Right lobe of liver (tissue), 6 donors: ENCODE measurements at regions not wholly inside any gene's neighbourhood (a gene's known extent, or its start where the extent isn't known, plus 50 kb on each side); places are given as distances from the start of the nearest gene placed in this dataset.

Experiments
- ATAC-seq, 4 donors: fragments of 200-7000 bp; cut with Tn5 transposase; one replicate each; pipeline ENCODE4 v1.9.1; 2020; ENCODE audit warnings: mild to moderate bottlenecking in 4 of 4, moderate library complexity in 4 of 4
- DNase-seq, 3 donors: peaks; one replicate each; pipeline ENCODE4 v3.0.0-alpha.2; 2020
- H3K27ac ChIP-seq, 3 donors: fragments of 200-600 bp; one replicate each; pipeline ENCODE4 v1.8.0; 2022
- H3K27me3 ChIP-seq, 2 donors: fragments of 200-600 bp; one replicate each; pipeline ENCODE4 v1.8.0; 2022
- H3K36me3 ChIP-seq, 4 donors: fragments of 200-600 bp; sonication (generic) in 1 of 4; one replicate each; pipeline versions ENCODE4 v1.5.1 to v1.8.0; 2017 to 2022; ENCODE audit warnings: control low read depth in 1 of 4
- H3K4me1 ChIP-seq, 4 donors: fragments of 200-600 bp; sonication (generic) in 1 of 4; one replicate each; pipeline versions ENCODE4 v1.5.1 to v1.8.0; 2017 to 2022; ENCODE audit warnings: control low read depth in 1 of 4
- H3K4me3 ChIP-seq, 3 donors: fragments of 200-600 bp; one replicate each; pipeline ENCODE4 v1.8.0; 2022
- H3K9me3 ChIP-seq, 4 donors: fragments of 200-600 bp; sonication (generic) in 1 of 4; one replicate each; pipeline versions ENCODE4 v1.5.1 to v1.8.0; 2017 to 2022; ENCODE audit warnings: control low read depth in 1 of 4
- POLR2A ChIP-seq: fragments of 450-650 bp; IDR thresholded peaks from one replicate; pipeline ENCODE4 v1.6.1; 2017; ENCODE audit warnings: antibody characterized with exemption, mild to moderate bottlenecking
- WGBS: methylation state at CpG from one replicate; pipeline ENCODE4 v1.1.6; 2018; ENCODE audit warnings: low coverage, low lambda C conversion rate; ENCODE audit not compliant: insufficient coverage; ENCODE audit errors: missing lambda C conversion rate; 5-methylcytosine and 5-hydroxymethylcytosine counted together
- intact Hi-C, 2 donors: fragments of 100-400 bp; cut with DNase I; formaldehyde crosslinking; loops; one replicate each; pipeline versions ENCODE4 v1.11.2 to v1.14.1; 2022
- TF ChIP-seq, protein P1 (sequence below), 4 donors: fragments of 200-600 bp in 3 of 4; fragments of 450-650 bp in 1 of 4; IDR thresholded peaks; one replicate each; pipeline versions ENCODE4 v1.5.1 to v1.8.0; 2016 to 2022; ENCODE audit warnings: antibody characterized with exemption in 4 of 4, mild to moderate bottlenecking in 2 of 4
- donor health status: DM: no; HTN: yes; CAD: no.
- donor health status: DM: no; HTN: no; CAD: no.
- donor health status: DM: no; HTN: no; CAD: no.
- donor health status: DM: no; HTN: yes; CAD: no.
- donor health status: DM: no; HTN: yes; CAD: no.

DNA sequence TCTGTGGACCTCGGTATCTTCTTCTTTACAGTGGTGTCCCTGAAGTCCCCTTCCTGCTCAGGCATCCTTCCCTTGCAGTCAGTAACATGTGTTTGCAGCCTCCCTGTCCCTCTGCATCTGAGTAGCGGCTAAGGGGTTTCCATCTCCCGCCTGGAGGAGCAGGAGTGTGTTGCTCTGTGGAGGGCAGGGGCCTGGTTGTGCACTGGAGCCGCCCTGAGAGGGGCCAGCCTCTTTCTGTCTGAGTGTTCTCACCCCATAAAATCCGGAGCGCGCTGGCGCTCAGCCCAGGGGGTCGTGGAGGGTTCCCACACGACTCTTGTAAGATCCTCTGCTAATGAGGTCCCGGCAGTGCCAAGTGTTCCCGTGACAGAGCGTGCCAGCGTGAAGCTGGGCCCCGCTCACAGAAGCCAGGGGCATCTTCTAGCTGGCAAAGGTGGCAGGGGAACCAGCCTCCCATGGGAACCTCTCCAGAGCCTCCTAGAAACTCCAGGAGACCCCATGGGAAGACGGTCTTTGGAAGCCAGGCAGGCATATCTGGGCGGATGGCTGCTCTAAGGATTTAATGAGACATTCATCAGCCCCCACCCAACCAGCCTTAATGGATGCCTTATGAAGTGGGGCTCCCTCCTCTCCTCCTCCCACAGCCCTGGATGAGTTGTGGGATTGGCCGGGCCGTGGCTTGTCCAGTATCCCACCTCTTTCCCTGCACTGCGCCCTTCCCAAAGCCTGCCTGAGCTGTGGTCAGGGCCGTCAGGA is 91.4 kb upstream of the GSE1 start:
- no peak for DNase-seq
- H3K36me3 ChIP-seq, result no peaks in the 10 kb centered on the region
- ATAC-seq, result no peak
- TF ChIP-seq POLR2A, result no peak
- TF ChIP-seq, protein P1, sequence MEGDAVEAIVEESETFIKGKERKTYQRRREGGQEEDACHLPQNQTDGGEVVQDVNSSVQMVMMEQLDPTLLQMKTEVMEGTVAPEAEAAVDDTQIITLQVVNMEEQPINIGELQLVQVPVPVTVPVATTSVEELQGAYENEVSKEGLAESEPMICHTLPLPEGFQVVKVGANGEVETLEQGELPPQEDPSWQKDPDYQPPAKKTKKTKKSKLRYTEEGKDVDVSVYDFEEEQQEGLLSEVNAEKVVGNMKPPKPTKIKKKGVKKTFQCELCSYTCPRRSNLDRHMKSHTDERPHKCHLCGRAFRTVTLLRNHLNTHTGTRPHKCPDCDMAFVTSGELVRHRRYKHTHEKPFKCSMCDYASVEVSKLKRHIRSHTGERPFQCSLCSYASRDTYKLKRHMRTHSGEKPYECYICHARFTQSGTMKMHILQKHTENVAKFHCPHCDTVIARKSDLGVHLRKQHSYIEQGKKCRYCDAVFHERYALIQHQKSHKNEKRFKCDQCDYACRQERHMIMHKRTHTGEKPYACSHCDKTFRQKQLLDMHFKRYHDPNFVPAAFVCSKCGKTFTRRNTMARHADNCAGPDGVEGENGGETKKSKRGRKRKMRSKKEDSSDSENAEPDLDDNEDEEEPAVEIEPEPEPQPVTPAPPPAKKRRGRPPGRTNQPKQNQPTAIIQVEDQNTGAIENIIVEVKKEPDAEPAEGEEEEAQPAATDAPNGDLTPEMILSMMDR (IDR thresholded peaks at IDR 0.05), result no peak
- no peak overlapping the region for H3K4me3 ChIP-seq
- no peaks in the 10 kb centered on the region for H3K27me3 ChIP-seq
- H3K4me1 ChIP-seq, result peaks cover 1 to 52% (median 27%) of the 10 kb centered on the region in 4 donors
- 49% methylated on average over 6 of the region's 21 CpGs for WGBS
- intact Hi-C loops, result no loop called here
- peak overlapping the region in 2 of 3 donors; percentile 12 to 44 for H3K27ac ChIP-seq
- H3K9me3 ChIP-seq, result no peaks in the 10 kb centered on the region

DNA sequence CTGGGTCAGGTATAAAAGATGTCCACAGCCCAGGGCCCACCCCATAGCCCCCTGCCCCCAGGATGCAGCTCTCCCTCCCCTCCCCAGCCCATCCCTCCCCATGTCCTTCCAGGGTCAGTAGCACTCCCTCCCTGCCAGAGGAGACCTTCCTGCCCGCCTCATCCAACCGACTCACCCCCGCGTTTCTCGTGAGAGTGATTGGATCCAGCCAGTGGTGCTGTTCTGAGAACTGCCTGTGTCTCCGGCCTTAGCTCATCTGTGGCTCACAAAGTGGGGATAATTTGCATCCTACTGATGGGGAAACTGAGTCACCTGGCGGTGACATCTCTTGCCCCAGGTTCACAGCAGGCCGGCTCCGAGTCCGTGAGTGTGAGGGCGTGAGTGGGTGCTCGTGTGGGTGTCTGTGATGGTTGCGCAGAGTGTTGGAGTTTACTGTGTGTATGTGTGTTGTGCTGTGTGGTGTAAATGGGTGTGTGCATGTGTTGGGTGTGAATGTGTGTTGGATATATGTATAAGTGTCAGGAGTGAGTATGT is 90.7 kb upstream of the GSE1 start:
- peaks cover 1 to 59% (median 30%) of the 10 kb centered on the region in 4 donors for H3K4me1 ChIP-seq
- H3K9me3 ChIP-seq, result no peaks in the 10 kb centered on the region
- H3K36me3 ChIP-seq, result no peaks in the 10 kb centered on the region
- TF ChIP-seq, protein P1 (IDR thresholded peaks at IDR 0.05), result no peak
- DNase-seq (no peak), ATAC-seq (no peak)
- no peak overlapping the region for H3K4me3 ChIP-seq
- no peak overlapping the region for H3K27ac ChIP-seq
- no peaks in the 10 kb centered on the region for H3K27me3 ChIP-seq
- intact Hi-C loops, result no loop called here
- WGBS, result 91% methylated on average over 8 of the region's 13 CpGs

DNA sequence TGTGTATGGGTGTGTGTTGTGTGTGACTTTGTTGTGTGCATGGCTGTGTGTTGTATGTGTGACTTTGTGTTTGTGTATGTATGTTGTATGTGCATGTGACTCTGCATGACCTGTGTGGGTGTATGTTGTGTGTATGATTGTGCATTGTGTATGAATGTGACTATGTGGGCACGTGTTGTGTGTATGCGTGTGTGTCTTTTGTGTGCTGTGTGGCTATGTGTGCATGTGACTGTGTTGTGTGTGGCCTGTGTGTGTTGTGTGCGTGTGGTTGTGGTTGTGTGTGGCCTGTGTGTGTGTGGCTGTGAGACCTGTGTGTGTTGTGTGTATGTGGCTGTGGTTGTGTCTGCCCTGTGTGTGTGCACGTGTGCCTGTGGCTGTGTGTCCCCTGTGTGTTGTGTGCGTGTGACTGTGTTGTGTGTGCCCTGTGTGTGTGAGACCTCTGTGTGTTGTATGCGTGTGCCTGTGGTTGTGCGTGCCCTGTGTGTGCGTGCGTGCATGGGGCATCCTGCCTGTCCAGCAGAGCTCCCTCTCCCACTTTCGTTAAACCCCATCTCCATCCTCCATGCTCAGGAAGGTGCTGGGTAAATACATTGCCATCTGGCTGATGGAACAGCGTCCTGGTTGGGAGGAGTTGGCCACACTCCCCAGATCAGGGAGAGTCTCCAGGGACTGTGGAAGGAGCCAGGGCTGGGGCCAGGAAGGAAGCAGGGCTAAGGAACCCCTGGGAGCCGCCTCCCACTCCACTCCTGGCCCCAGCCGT is 90.1 kb upstream of the GSE1 start:
- Histone ChIP-seq H3K4me1 (peaks cover 1 to 65% (median 33%) of the 10 kb centered on the region in 4 donors), H3K9me3 (no peaks in the 10 kb centered on the region), H3K27ac (peak overlapping the region in 2 of 3 donors; percentile 65 to 88), H3K4me3 (no peak overlapping the region), H3K36me3 (no peaks in the 10 kb centered on the region), H3K27me3 (no peaks in the 10 kb centered on the region)
- intact Hi-C loops, result no loop called here
- no peak for ATAC-seq
- no peak for DNase-seq
- 80% methylated on average over 2 of the region's 13 CpGs for WGBS
- no peak for TF ChIP-seq POLR2A
- TF ChIP-seq, protein P1 (IDR thresholded peaks at IDR 0.05), result no peak

DNA sequence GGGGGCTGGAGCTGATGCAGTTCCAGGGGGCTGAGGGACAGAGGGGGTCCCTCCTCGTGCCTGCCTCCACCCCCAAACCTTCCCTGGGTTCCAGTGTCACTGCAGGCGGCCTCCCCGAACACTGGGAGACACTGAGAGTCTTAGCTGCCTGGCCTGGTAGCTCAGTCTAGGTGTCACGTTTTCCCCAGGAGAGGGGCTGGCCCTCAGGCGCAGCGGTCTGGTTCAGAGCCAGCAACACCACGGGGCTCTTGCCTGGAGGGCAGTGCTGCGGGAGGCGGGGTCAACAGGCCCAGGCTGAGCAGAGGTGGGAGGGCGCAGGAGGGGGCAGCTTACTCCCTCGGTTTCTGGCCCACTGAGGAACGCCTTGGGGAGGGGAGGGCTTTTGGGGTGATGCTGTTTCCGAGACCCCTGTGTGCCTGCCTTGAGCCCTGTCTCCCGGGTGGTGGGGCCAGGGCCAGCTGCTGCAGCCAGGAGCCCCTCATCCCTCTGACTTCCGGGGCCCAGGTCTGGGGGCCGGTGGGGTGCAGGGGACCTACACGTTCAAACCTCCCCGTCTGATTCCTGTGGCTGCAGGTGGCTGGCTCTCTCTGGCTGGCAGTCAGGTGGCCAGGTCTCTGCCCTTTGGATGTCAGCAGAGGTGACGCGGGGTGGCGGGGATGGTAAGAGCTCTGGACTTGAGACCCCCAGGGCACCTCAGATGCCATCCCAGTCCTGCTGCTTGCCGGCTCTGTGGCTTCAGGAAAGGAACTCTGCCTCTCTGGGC is 89.3 kb upstream of the GSE1 start:
- intact Hi-C loops, result no loop called here

More for the DNA sequence above, 89.3 kb upstream of the GSE1 start:
- ATAC-seq (peak; percentile 45 to 67 (median 52)), DNase-seq (peak; percentile 81 to 89 (median 83))
- Histone ChIP-seq H3K4me1 (peaks cover 1 to 67% (median 36%) of the 10 kb centered on the region in 4 donors), H3K36me3 (no peaks in the 10 kb centered on the region), H3K27me3 (no peaks in the 10 kb centered on the region), H3K27ac (peak overlapping the region; percentile 65 to 88 (median 82)), H3K9me3 (no peaks in the 10 kb centered on the region), H3K4me3 (peak overlapping the region in 1 of 3 donors; percentile 21)
- WGBS, result 20% methylated on average over 1 of the region's 22 CpGs
- TF ChIP-seq POLR2A, result no peak
- TF ChIP-seq, protein P1 (IDR thresholded peaks at IDR 0.05), result no peak
